Activated CD4-positive, alpha-beta T cell treated with anti-CD3 and anti-CD28 coated beads, Interleukin-10, Interleukin-2, amounts not matched to agents 100 ng/mL and 50 ng/mL, durations not matched to agents 16 hours and 8 hours (primary cell): ENCODE measurements at regions not wholly inside any gene's neighbourhood (a gene's known extent, or its start where the extent isn't known, plus 50 kb on each side); places are given as distances from the start of the nearest gene placed in this dataset.

Experiments
- DNase-seq: peaks from one replicate; pipeline ENCODE4 v3.0.0-alpha.2; 2020

GRCh38 chr10:94043431-94043990 lies 49.8 kb downstream of the PLCE1 start:
- DNase-seq = no peak

GRCh38 chr10:94046098-94046497 lies 52.4 kb downstream of the PLCE1 start:
- no peak for DNase-seq

GRCh38 chr10:94047293-94047692 lies 53.6 kb downstream of the PLCE1 start:
- no peak for DNase-seq

GRCh38 chr10:94049911-94050310 lies 56.2 kb downstream of the PLCE1 start:
- no peak for DNase-seq

GRCh38 chr10:94052281-94052680 lies 58.5 kb downstream of the PLCE1 start:
- no peak for DNase-seq

GRCh38 chr10:94052866-94053791 lies 59.4 kb downstream of the PLCE1 start:
- no peak for DNase-seq

- DNase-seq = no peak
Measured at GRCh38 chr10:94059178-94059883, 65.6 kb downstream of the PLCE1 start.

GRCh38 chr10:94061026-94061425 lies 67.3 kb downstream of the PLCE1 start:
- DNase-seq = no peak

GRCh38 chr10:94062611-94063010 lies 68.9 kb downstream of the PLCE1 start:
- DNase-seq = no peak

- no peak for DNase-seq
Measured at GRCh38 chr10:94065362-94065761, 71.6 kb downstream of the PLCE1 start.

- DNase-seq = no peak
Measured at GRCh38 chr10:94065787-94066186, 72.1 kb downstream of the PLCE1 start.

- DNase-seq = no peak
Measured at GRCh38 chr10:94066411-94066810, 72.7 kb downstream of the PLCE1 start.

- DNase-seq = no peak
Measured at GRCh38 chr10:94069884-94070283, 76.2 kb downstream of the PLCE1 start.

- no peak for DNase-seq
Measured at GRCh38 chr10:94074462-94074861, 80.7 kb downstream of the PLCE1 start.

- no peak for DNase-seq
Measured at GRCh38 chr10:94075506-94075905, 81.8 kb downstream of the PLCE1 start.

GRCh38 chr10:94076325-94076841 lies 82.7 kb downstream of the PLCE1 start:
- DNase-seq = no peak

- DNase-seq = no peak
Measured at GRCh38 chr10:94077042-94077441, 83.3 kb downstream of the PLCE1 start.

- no peak for DNase-seq
Measured at GRCh38 chr10:94080108-94080507, 86.4 kb downstream of the PLCE1 start.

- no peak for DNase-seq
Measured at GRCh38 chr10:94083662-94084265, 90.0 kb downstream of the PLCE1 start.

- no peak for DNase-seq
Measured at GRCh38 chr10:94084344-94084743, 90.6 kb downstream of the PLCE1 start.

GRCh38 chr10:94085288-94085687 lies 91.6 kb downstream of the PLCE1 start:
- DNase-seq = no peak

- DNase-seq = no peak
Measured at GRCh38 chr10:94085766-94086437, 92.2 kb downstream of the PLCE1 start.
